OCI-LY7 (cell line): ENCODE measurements at regions not wholly inside any gene's neighbourhood (a gene's known extent, or its start where the extent isn't known, plus 50 kb on each side); places are given as distances from the start of the nearest gene placed in this dataset.

ENCODE experiments used
- BruUV-seq: library from RNA; stranded (reverse); fragments of 400-500 nt; replicated peaks from 2 replicates; lab custom pipeline; 2021; lab: Mats Ljungman, UMichigan
- CTCF ChIA-PET: fragments of 300-600 bp; sonication (Branson Sonifier 250); formaldehyde crosslinking; loops from one replicate; lab custom pipeline; 2022; ENCODE audit warnings: antibody characterized with exemption; ENCODE audit not compliant: unreplicated experiment; lab: Charles Lee
- POLR2A ChIA-PET: fragments of 300-600 bp; sonication (Branson Sonifier 250); formaldehyde crosslinking; loops from one replicate; lab custom pipeline; 2022; ENCODE audit warnings: antibody characterized with exemption; lab: Charles Lee
- DNase-seq: peaks from one replicate; pipeline ENCODE4 v3.0.0-alpha.2; 2015; ENCODE audit warnings: low spot score
- H2AFZ ChIP-seq: fragments of 200-600 bp; sonication (generic), shearing (Covaris generic); 2 replicates; pipeline ENCODE4 v1.6.1; 2014; ENCODE audit warnings: mild to moderate bottlenecking, antibody characterized with exemption, low read length, moderate library complexity
- H3K27ac ChIP-seq: fragments of 200-600 bp; sonication (generic); 2 replicates; pipeline ENCODE4 v1.5.1; 2014; ENCODE audit warnings: mixed run types, low read depth, mild to moderate bottlenecking, moderate library complexity, low read length, inconsistent platforms; ENCODE audit not compliant: poor library complexity, severe bottlenecking
- H3K36me3 ChIP-seq: fragments of 200-600 bp; sonication (generic); 2 replicates; pipeline ENCODE4 v1.6.1; 2014; ENCODE audit warnings: mild to moderate bottlenecking, antibody characterized with exemption, low read length, moderate library complexity, mixed read lengths; ENCODE audit not compliant: insufficient read depth
- H3K4me1 ChIP-seq: fragments of 200-600 bp; sonication (generic); 2 replicates; pipeline ENCODE4 v1.5.1; 2014; ENCODE audit warnings: mild to moderate bottlenecking, low read length; ENCODE audit not compliant: insufficient read depth, poor library complexity, severe bottlenecking
- H3K4me2 ChIP-seq: fragments of 200-600 bp; sonication (generic); 2 replicates; pipeline ENCODE4 v1.6.1; 2014; ENCODE audit warnings: mild to moderate bottlenecking, low read length
- H3K4me3 ChIP-seq: fragments of 200-600 bp; sonication (generic); 2 replicates; pipeline ENCODE4 v1.5.1; 2014; ENCODE audit warnings: mild to moderate bottlenecking, low read depth, low read length; ENCODE audit not compliant: poor library complexity, severe bottlenecking
- H3K79me2 ChIP-seq: fragments of 200-600 bp; sonication (generic); 2 replicates; pipeline ENCODE4 v1.6.1; 2016; ENCODE audit warnings: low read depth, mild to moderate bottlenecking, low read length, moderate library complexity, mixed read lengths; ENCODE audit not compliant: insufficient read depth
- H3K9me2 ChIP-seq: fragments of 200-600 bp; sonication (generic); 2 replicates; pipeline ENCODE4 v1.6.1; 2016; ENCODE audit warnings: mild to moderate bottlenecking, low read length, mixed read lengths; ENCODE audit not compliant: insufficient read depth
- H3K9me3 ChIP-seq: fragments of 200-600 bp; sonication (generic); 2 replicates; pipeline ENCODE4 v1.6.1; 2014; ENCODE audit warnings: mild to moderate bottlenecking, mixed run types, low read length, mixed read lengths
- H4K20me1 ChIP-seq: fragments of 200-600 bp; sonication (generic); 2 replicates; pipeline ENCODE4 v1.6.1; 2014; ENCODE audit warnings: mild to moderate bottlenecking, antibody characterized with exemption, low read length, moderate library complexity, mixed read lengths; ENCODE audit not compliant: insufficient read depth
- EZH2phosphoT487 ChIP-seq: fragments of 200-600 bp; sonication (generic); IDR thresholded peaks from 2 replicates; pipeline ENCODE4 v1.6.1; 2018; ENCODE audit warnings: low read depth, borderline replicate concordance, mild to moderate bottlenecking, mixed run types, antibody characterized with exemption, low read length, moderate library complexity, mixed read lengths
- intact Hi-C: fragments of 100-400 bp; cut with micrococcal nuclease; formaldehyde crosslinking; loops from one replicate; pipeline ENCODE4 v1.10.0; 2022; ENCODE audit not compliant: unreplicated experiment
- TF ChIP-seq, protein P1 (sequence below): fragments of 200-600 bp; sonication (generic); conservative IDR thresholded peaks from 2 replicates; pipeline ENCODE4 v1.5.1; 2014; ENCODE audit warnings: mild to moderate bottlenecking, antibody characterized with exemption, low read length, moderate library complexity, mixed read lengths

- Histone ChIP-seq H3K79me2 (no peaks in the 10 kb centered on the region), H4K20me1 (no peaks in the 10 kb centered on the region), H2AFZ (no peak overlapping the region), H3K27ac (no peak overlapping the region), H3K9me3 (no peaks in the 10 kb centered on the region), H3K36me3 (no peaks in the 10 kb centered on the region), H3K4me1 (no peaks in the 10 kb centered on the region), H3K4me3 (no peak overlapping the region), H3K9me2 (no peaks in the 10 kb centered on the region), H3K4me2 (no peak overlapping the region)
- no peak for DNase-seq
- BruUV-seq, result no TSS peak
- CTCF ChIA-PET, result no interaction called here
- TF ChIP-seq, protein P1, sequence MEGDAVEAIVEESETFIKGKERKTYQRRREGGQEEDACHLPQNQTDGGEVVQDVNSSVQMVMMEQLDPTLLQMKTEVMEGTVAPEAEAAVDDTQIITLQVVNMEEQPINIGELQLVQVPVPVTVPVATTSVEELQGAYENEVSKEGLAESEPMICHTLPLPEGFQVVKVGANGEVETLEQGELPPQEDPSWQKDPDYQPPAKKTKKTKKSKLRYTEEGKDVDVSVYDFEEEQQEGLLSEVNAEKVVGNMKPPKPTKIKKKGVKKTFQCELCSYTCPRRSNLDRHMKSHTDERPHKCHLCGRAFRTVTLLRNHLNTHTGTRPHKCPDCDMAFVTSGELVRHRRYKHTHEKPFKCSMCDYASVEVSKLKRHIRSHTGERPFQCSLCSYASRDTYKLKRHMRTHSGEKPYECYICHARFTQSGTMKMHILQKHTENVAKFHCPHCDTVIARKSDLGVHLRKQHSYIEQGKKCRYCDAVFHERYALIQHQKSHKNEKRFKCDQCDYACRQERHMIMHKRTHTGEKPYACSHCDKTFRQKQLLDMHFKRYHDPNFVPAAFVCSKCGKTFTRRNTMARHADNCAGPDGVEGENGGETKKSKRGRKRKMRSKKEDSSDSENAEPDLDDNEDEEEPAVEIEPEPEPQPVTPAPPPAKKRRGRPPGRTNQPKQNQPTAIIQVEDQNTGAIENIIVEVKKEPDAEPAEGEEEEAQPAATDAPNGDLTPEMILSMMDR, result no peak
- TF ChIP-seq EZH2phosphoT487, result no peak
- POLR2A ChIA-PET, result no interaction called here
- intact Hi-C loops, result no loop called here
Measured at GRCh38 chr20:12617076-12617475, 391.7 kb upstream of the SPTLC3 start.

DNA sequence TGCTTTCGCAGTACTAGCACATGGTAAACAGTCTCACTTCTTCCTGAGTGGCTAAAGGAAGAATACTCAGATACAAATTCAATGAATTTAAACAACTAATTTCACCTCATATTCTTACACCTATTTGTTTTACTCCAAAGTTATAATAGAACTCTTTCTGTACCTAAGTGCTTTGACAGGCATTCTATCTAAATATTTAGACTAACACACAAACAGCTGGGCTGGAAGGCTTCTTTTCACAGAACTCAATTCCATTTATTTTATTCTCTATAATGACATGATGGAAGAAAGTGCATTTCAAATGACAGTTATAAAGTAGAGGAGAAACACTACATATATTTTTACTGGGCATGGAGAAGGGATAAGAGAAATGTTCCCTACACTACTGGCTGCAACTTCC is 384.9 kb upstream of the SPTLC3 start:
- Histone ChIP-seq H2AFZ (no peak overlapping the region), H3K79me2 (no peaks in the 10 kb centered on the region), H3K4me2 (no peak overlapping the region), H3K36me3 (no peaks in the 10 kb centered on the region), H4K20me1 (no peaks in the 10 kb centered on the region), H3K27ac (no peak overlapping the region), H3K4me3 (no peak overlapping the region), H3K9me2 (no peaks in the 10 kb centered on the region), H3K9me3 (no peaks in the 10 kb centered on the region), H3K4me1 (no peaks in the 10 kb centered on the region)
- DNase-seq, result no peak
- no peak for TF ChIP-seq EZH2phosphoT487
- TF ChIP-seq, protein P1, result no peak
- BruUV-seq, result no TSS peak
- POLR2A ChIA-PET, result no interaction called here
- CTCF ChIA-PET, result no interaction called here
- intact Hi-C loops, result no loop called here

DNA sequence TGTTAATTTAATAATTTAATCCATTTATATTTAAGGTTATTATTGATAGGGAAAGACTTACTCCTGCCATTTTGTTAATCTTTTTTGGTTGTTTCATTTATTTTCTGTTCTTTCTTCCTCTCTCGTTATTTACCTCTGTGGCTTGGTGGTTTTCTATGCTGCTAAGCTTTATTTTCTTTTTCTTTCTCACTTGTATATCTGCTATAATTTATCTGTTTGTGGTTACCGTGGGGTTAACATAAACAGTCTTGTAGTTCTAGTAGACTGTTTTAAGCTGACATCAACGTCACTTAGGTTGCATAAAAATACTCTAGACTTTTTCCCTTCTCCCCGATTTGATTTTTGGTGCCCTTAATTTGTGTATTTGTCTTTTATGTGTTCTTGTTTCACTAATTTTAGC is 381.3 kb upstream of the SPTLC3 start:
- H3K4me2 ChIP-seq, result no peak overlapping the region
- no peaks in the 10 kb centered on the region for H3K9me3 ChIP-seq
- CTCF ChIA-PET, result no interaction called here
- DNase-seq, result no peak
- H3K9me2 ChIP-seq, result no peaks in the 10 kb centered on the region
- TF ChIP-seq, protein P1, result no peak
- TF ChIP-seq EZH2phosphoT487, result no peak
- H3K36me3 ChIP-seq, result no peaks in the 10 kb centered on the region
- intact Hi-C loops, result no loop called here
- no peak overlapping the region for H2AFZ ChIP-seq
- no peaks in the 10 kb centered on the region for H3K79me2 ChIP-seq
- H4K20me1 ChIP-seq, result no peaks in the 10 kb centered on the region
- no peak overlapping the region for H3K27ac ChIP-seq
- no TSS peak for BruUV-seq
- POLR2A ChIA-PET, result no interaction called here
- H3K4me3 ChIP-seq, result no peak overlapping the region
- H3K4me1 ChIP-seq, result no peaks in the 10 kb centered on the region
